Natural killer cell (primary cell): ENCODE measurements at regions not wholly inside any gene's neighbourhood (a gene's known extent, or its start where the extent isn't known, plus 50 kb on each side); places are given as distances from the start of the nearest gene placed in this dataset.
"Not testable (repeated sequence)": the region's sequence is repeated elsewhere in the genome, so short reads cannot be mapped to it uniquely, and the experiment has no call there.

Experiments
- ATAC-seq, 3 donors: fragments of 150-1000 bp in 2 of 3; fragments of 200-7000 bp in 1 of 3; cut with Tn5 transposase; 1 replicate in 1 of 3; 2 replicates in 2 of 3; pipeline ENCODE4 v1.10.0; 2021; ENCODE audit warnings: mild to moderate bottlenecking in 2 of 3, moderate library complexity in 2 of 3
- DNase-seq, 2 donors: peaks; one replicate each; pipeline versions ENCODE4 v3.0.0 to v3.0.0-alpha.2; 2013 to 2021; ENCODE audit warnings: mixed read lengths in 1 of 2
- H3K27ac ChIP-seq: one replicate; pipeline ENCODE4 v1.5.1; 2013; ENCODE audit warnings: mild to moderate bottlenecking, low read length
- H3K27me3 ChIP-seq: one replicate; pipeline ENCODE4 v1.6.1; 2013; ENCODE audit warnings: low read length; ENCODE audit not compliant: control insufficient read depth, insufficient read depth
- H3K36me3 ChIP-seq: one replicate; pipeline ENCODE4 v1.6.1; 2013; ENCODE audit warnings: low read length; ENCODE audit not compliant: control insufficient read depth, insufficient read depth
- H3K4me1 ChIP-seq: one replicate; pipeline ENCODE4 v1.6.1; 2013; ENCODE audit warnings: low read length; ENCODE audit not compliant: control insufficient read depth, insufficient read depth
- H3K4me3 ChIP-seq: one replicate; pipeline ENCODE4 v1.5.1; 2013; ENCODE audit warnings: low read length
- H3K9me3 ChIP-seq: one replicate; pipeline ENCODE4 v1.6.1; 2013; ENCODE audit warnings: low read length; ENCODE audit not compliant: control insufficient read depth, insufficient read depth
- H3K27ac Mint-ChIP-seq, 2 donors: one replicate each; pipeline ENCODE4 v1.8.0; 2022; ENCODE audit warnings: mild to moderate bottlenecking in 2 of 2, mixed read lengths in 2 of 2, moderate library complexity in 1 of 2
- H3K27me3 Mint-ChIP-seq, 2 donors: one replicate each; pipeline ENCODE4 v1.8.0; 2022; ENCODE audit warnings: low read depth in 2 of 2, mixed read lengths in 2 of 2
- H3K36me3 Mint-ChIP-seq: one replicate; pipeline ENCODE4 v1.8.0; 2022; ENCODE audit warnings: mixed read lengths
- H3K4me1 Mint-ChIP-seq, 2 donors: one replicate each; pipeline ENCODE4 v1.8.0; 2022; ENCODE audit warnings: mixed read lengths in 2 of 2
- H3K4me3 Mint-ChIP-seq: one replicate; pipeline ENCODE4 v1.8.0; 2022; ENCODE audit warnings: mild to moderate bottlenecking, moderate library complexity, mixed read lengths
- H3K9me3 Mint-ChIP-seq, 2 donors: one replicate each; pipeline ENCODE4 v1.8.0; 2022; ENCODE audit warnings: mixed read lengths in 2 of 2
- WGBS: methylation state at CpG from one replicate; pipeline ENCODE4 v1.1.7; 2013; ENCODE audit warnings: missing lambda C conversion rate; ENCODE audit not compliant: insufficient coverage; 5-methylcytosine and 5-hydroxymethylcytosine counted together
- intact Hi-C: fragments of 100-400 bp; cut with micrococcal nuclease; formaldehyde crosslinking; loops from one replicate; pipeline ENCODE4 v1.14.2; 2022
- TF ChIP-seq, protein P1 (sequence below): fragments of 200-600 bp; IDR thresholded peaks from one replicate; pipeline ENCODE4 v1.8.0; 2022; ENCODE audit warnings: antibody characterized with exemption

DNA sequence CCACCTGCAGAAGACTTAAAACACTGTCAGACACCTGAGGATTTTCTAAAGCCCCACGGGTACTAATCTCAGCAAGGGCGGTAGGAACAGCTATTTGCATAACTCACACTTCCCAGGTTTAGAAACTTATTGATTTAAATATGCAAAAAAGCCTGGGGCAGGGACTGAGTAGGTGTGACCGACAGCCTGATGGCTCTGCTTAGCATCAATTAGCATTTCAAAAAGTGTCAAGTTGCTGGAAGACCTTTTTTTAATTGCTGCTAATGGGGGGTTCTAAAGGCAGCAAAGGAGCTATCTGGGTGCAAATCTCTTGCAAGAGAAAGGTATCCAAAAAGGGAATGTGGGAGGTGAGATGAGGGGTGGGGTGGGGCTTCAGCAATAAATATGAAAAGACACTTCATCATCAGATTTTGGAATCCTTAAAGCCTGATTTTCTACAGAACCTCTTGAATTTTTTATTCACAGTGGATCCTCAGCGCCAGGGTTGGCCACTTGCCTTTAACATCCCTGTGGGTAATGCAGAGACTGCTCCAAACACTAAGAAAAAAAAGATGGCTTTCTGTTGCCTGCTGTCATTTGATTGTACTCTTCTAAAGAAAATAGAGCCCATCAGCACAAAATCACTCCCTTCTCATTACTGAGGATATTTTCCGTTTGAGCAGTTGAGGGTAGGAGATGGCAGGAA, 121.1 kb upstream of the RMP24 start:
- Histone ChIP-seq H3K27ac (no peak overlapping the region), H3K27me3 (no peaks in the 10 kb centered on the region), H3K4me3 (no peak overlapping the region), H3K9me3 (no peaks in the 10 kb centered on the region), H3K4me1 (no peaks in the 10 kb centered on the region), H3K36me3 (no peaks in the 10 kb centered on the region)
- ATAC-seq (no peak), DNase-seq (no peak)
- TF ChIP-seq, protein P1, sequence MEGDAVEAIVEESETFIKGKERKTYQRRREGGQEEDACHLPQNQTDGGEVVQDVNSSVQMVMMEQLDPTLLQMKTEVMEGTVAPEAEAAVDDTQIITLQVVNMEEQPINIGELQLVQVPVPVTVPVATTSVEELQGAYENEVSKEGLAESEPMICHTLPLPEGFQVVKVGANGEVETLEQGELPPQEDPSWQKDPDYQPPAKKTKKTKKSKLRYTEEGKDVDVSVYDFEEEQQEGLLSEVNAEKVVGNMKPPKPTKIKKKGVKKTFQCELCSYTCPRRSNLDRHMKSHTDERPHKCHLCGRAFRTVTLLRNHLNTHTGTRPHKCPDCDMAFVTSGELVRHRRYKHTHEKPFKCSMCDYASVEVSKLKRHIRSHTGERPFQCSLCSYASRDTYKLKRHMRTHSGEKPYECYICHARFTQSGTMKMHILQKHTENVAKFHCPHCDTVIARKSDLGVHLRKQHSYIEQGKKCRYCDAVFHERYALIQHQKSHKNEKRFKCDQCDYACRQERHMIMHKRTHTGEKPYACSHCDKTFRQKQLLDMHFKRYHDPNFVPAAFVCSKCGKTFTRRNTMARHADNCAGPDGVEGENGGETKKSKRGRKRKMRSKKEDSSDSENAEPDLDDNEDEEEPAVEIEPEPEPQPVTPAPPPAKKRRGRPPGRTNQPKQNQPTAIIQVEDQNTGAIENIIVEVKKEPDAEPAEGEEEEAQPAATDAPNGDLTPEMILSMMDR: no peak
- H3K27ac Mint-ChIP-seq: no peak overlapping the region
- peaks cover 0 to 5% of the 10 kb centered on the region in 2 donors for H3K9me3 Mint-ChIP-seq
- peaks cover 2 to 20% of the 10 kb centered on the region in 2 donors for H3K27me3 Mint-ChIP-seq
- intact Hi-C loops: no loop called here
- no peak overlapping the region for H3K4me3 Mint-ChIP-seq
- H3K4me1 Mint-ChIP-seq: no peaks in the 10 kb centered on the region
- WGBS: 44% methylated on average over 4 of the region's 5 CpGs
- no peaks in the 10 kb centered on the region for H3K36me3 Mint-ChIP-seq

- Mint-ChIP-seq H3K27me3 (peaks cover 2 to 22% of the 10 kb centered on the region in 2 donors), H3K9me3 (peaks cover 0 to 6% of the 10 kb centered on the region in 2 donors), H3K36me3 (no peaks in the 10 kb centered on the region), H3K27ac (no peak overlapping the region), H3K4me3 (no peak overlapping the region), H3K4me1 (no peaks in the 10 kb centered on the region)
- Histone ChIP-seq H3K36me3 (no peaks in the 10 kb centered on the region), H3K27me3 (no peaks in the 10 kb centered on the region), H3K4me1 (no peaks in the 10 kb centered on the region), H3K27ac (no peak overlapping the region), H3K4me3 (no peak overlapping the region), H3K9me3 (no peaks in the 10 kb centered on the region)
- no peak for ATAC-seq
- 78% methylated on average over 2 of the region's 2 CpGs for WGBS
- TF ChIP-seq, protein P1: no peak
- no peak for DNase-seq
- intact Hi-C loops: no loop called here
These were observed 119.7 kb upstream of the RMP24 start for GRCh38 chr18:35852786-35853185.

GRCh38 chr18:35854095-35854494, 118.4 kb upstream of the RMP24 start:
- Histone ChIP-seq H3K9me3 (no peaks in the 10 kb centered on the region), H3K27ac (no peak overlapping the region), H3K4me1 (no peaks in the 10 kb centered on the region), H3K36me3 (no peaks in the 10 kb centered on the region), H3K27me3 (no peaks in the 10 kb centered on the region), H3K4me3 (no peak overlapping the region)
- Mint-ChIP-seq H3K36me3 (no peaks in the 10 kb centered on the region), H3K27me3 (peaks cover 5 to 22% of the 10 kb centered on the region in 2 donors), H3K27ac (no peak overlapping the region), H3K4me1 (no peaks in the 10 kb centered on the region), H3K4me3 (no peak overlapping the region), H3K9me3 (peaks cover 0 to 6% of the 10 kb centered on the region in 2 donors)
- TF ChIP-seq, protein P1: no peak
- DNase-seq (no peak), ATAC-seq (no peak)
- intact Hi-C loops: no loop called here
- 87% methylated on average over 5 of the region's 5 CpGs for WGBS

DNA sequence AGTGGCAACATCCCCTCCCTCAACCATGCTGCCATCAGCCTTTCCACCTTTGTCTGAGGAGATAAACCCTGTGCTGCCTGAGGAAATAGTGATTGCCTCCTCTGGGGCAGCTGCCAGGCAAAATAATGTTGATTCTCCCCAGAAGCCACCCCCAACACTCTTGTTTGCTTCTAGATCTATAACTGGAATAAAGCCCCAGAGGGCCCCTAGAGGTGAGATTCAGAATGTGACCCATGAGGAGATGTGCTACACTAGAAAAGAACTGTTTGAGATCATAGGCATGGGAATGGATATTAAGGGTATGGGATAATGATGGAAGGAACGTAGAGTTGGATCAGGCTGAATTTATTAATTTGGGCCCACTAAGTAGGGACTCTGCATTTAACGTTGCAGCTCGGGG, 116.3 kb upstream of the RMP24 start:
- Mint-ChIP-seq H3K4me1 (no peaks in the 10 kb centered on the region), H3K9me3 (peaks cover 0 to 6% of the 10 kb centered on the region in 2 donors), H3K27ac (no peak overlapping the region), H3K4me3 (no peak overlapping the region), H3K36me3 (no peaks in the 10 kb centered on the region), H3K27me3 (peaks cover 9 to 22% of the 10 kb centered on the region in 2 donors)
- WGBS: 88% methylated on average over 3 of the region's 3 CpGs
- Histone ChIP-seq H3K4me1 (no peaks in the 10 kb centered on the region), H3K27ac (no peak overlapping the region), H3K4me3 (no peak overlapping the region), H3K9me3 (no peaks in the 10 kb centered on the region), H3K27me3 (no peaks in the 10 kb centered on the region), H3K36me3 (no peaks in the 10 kb centered on the region)
- intact Hi-C loops: no loop called here
- TF ChIP-seq, protein P1: no peak
- DNase-seq (no peak), ATAC-seq (no peak)

DNA sequence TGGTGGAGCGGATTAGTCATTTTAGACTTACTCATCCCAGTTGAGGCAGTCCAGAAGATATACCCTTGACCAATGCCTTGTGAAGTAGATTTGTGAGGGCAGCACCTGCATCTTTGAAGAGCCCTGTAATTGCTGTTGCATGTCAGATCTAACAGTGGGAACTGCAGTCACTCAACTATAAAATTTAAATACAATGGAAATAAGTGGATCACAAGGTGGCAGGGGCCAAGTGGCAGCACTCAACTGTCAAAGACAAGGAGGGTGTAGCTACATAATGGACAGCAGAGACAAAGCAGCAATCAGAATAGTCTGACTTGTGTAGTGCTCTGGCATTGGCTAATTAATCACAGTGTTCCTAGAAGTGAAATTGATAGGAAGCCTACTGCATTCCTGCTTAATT, 115.8 kb upstream of the RMP24 start:
- 100% methylated on average over 1 of the region's 1 CpG for WGBS
- H3K27me3 ChIP-seq, H3K36me3 ChIP-seq, H3K4me3 Mint-ChIP-seq, H3K4me1 Mint-ChIP-seq, ATAC-seq, DNase-seq, H3K4me1 ChIP-seq, H3K4me3 ChIP-seq, intact Hi-C loops, H3K27ac Mint-ChIP-seq, H3K27ac ChIP-seq, H3K9me3 Mint-ChIP-seq, H3K36me3 Mint-ChIP-seq, H3K9me3 ChIP-seq: not testable (repeated sequence)
- peaks cover 9 to 22% of the 10 kb centered on the region in 2 donors for H3K27me3 Mint-ChIP-seq
